ENCODE measurements at regions not wholly inside any gene's neighbourhood (a gene's known extent, or its start where the extent isn't known, plus 50 kb on each side); places are given as distances from the start of the nearest gene placed in this dataset.

DNA sequence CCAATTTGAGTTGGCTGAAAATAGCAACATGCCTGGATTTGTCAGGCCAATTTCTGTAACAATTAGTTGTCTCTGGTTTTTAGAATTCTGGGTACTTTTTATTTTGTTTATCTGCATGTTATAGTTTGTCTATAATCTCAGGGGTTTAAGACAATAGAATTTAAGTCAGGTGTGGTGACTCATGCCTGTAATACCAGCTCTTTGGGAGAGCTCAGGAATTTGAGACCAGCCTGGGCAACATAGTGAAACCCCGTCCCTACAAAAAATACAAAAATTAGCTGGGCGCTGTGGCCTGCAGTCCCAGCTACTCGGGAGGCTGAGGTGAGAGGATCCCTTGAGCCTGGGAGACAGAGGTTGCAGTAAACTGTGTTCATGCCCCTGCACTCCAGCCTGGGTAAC lies 114.4 kb upstream of the GLS start:
- ATAC-seq (ENCODE audit: low read depth in 2 of 2): no peak
- peaks cover 0 to 2% (median 0%) of the 10 kb centered on the region in 7 donors for H3K9me3 Mint-ChIP-seq
- peaks cover 0 to 7% (median 0%) of the 10 kb centered on the region in 3 donors for H3K27me3 Mint-ChIP-seq
- DNase-seq: no peak
- H3K36me3 Mint-ChIP-seq: no peaks in the 10 kb centered on the region
- H3K27ac Mint-ChIP-seq: no peak overlapping the region
- H3K4me3 Mint-ChIP-seq: no peak overlapping the region
- H3K4me1 Mint-ChIP-seq: peaks cover 0 to 6% (median 5%) of the 10 kb centered on the region in 3 donors

- Mint-ChIP-seq H3K4me1 (peaks cover 0 to 4% (median 2%) of the 10 kb centered on the region in 3 donors), H3K36me3 (no peaks in the 10 kb centered on the region), H3K9me3 (peaks cover 0 to 2% (median 0%) of the 10 kb centered on the region in 7 donors), H3K27me3 (peaks cover 0 to 4% (median 0%) of the 10 kb centered on the region in 3 donors), H3K4me3 (no peak overlapping the region), H3K27ac (peak overlapping the region in 1 of 6 donors; percentile 88)
- ATAC-seq (ENCODE audit: low read depth in 2 of 2) (no peak), DNase-seq (no peak)
Observed at GRCh38 chr2:190766595-190766994, 114.0 kb upstream of the GLS start.

DNA sequence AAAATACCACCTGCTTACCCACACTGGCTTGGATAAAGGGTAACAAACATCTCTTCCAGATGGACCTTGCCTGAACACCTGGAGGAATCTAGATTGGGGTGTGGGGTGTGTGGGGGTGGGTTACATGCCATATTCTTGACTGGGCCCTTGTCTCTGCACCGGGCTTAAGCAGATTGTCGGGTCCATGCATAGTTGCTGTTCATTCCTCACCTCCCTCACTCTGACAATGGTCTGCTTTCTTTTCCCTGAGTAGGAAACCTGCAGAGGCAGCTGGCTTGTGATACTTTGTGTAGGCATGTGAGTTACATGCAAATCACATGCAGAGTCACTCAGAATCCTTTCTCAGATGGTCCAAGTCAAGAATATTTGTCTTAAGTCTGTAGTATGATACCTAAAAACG lies 112.8 kb upstream of the GLS start:
- Mint-ChIP-seq H3K27ac (no peak overlapping the region), H3K4me3 (no peak overlapping the region), H3K36me3 (no peaks in the 10 kb centered on the region), H3K4me1 (no peaks in the 10 kb centered on the region), H3K9me3 (no peaks in the 10 kb centered on the region), H3K27me3 (no peaks in the 10 kb centered on the region)
- DNase-seq (no peak), ATAC-seq (ENCODE audit: low read depth in 2 of 2) (no peak)

GRCh38 chr2:190769258-190769657 lies 111.4 kb upstream of the GLS start:
- no peak overlapping the region for H3K27ac Mint-ChIP-seq
- H3K36me3 Mint-ChIP-seq: no peaks in the 10 kb centered on the region
- peaks cover 0 to 3% (median 0%) of the 10 kb centered on the region in 7 donors for H3K9me3 Mint-ChIP-seq
- no peaks in the 10 kb centered on the region for H3K4me1 Mint-ChIP-seq
- H3K27me3 Mint-ChIP-seq: no peaks in the 10 kb centered on the region
- no peak overlapping the region for H3K4me3 Mint-ChIP-seq
- ATAC-seq (ENCODE audit: low read depth in 2 of 2) (no peak), DNase-seq (no peak)

GRCh38 chr2:190771726-190772125 lies 108.9 kb upstream of the GLS start:
- Mint-ChIP-seq H3K27me3 (peaks cover 0 to 7% (median 2%) of the 10 kb centered on the region in 3 donors), H3K36me3 (peaks cover 0 to 6% of the 10 kb centered on the region in 2 donors), H3K9me3 (peaks cover 0 to 3% (median 0%) of the 10 kb centered on the region in 7 donors), H3K4me1 (no peaks in the 10 kb centered on the region), H3K4me3 (no peak overlapping the region), H3K27ac (no peak overlapping the region)
- no peak for DNase-seq
- ATAC-seq (ENCODE audit: low read depth in 2 of 2): no peak

DNA sequence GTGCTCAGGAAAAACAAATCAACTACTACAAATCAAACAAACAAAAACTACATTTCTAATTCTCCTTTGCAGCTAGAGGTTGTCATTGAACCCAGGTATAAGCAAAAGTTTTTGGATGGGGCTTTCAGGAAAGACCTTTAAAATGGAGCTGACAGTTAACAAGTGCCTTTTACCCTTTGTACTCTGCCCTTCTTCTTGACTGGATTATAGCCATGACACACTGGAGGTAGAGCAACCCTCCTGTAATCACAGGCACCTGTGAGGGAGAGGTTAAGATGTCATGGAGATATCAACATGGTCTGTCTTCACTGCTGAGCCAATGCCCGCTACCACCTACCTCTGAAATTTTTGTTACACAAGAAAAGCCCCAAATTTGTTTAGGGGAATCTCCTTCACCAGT lies 100.0 kb upstream of the GLS start:
- Mint-ChIP-seq H3K4me3 (no peak overlapping the region), H3K27ac (no peak overlapping the region), H3K27me3 (peaks cover 7 to 12% (median 12%) of the 10 kb centered on the region in 3 donors), H3K4me1 (no peaks in the 10 kb centered on the region), H3K36me3 (no peaks in the 10 kb centered on the region), H3K9me3 (peaks cover 0 to 5% (median 3%) of the 10 kb centered on the region in 7 donors)
- no peak for ATAC-seq (ENCODE audit: low read depth in 2 of 2)
- no peak for DNase-seq

DNA sequence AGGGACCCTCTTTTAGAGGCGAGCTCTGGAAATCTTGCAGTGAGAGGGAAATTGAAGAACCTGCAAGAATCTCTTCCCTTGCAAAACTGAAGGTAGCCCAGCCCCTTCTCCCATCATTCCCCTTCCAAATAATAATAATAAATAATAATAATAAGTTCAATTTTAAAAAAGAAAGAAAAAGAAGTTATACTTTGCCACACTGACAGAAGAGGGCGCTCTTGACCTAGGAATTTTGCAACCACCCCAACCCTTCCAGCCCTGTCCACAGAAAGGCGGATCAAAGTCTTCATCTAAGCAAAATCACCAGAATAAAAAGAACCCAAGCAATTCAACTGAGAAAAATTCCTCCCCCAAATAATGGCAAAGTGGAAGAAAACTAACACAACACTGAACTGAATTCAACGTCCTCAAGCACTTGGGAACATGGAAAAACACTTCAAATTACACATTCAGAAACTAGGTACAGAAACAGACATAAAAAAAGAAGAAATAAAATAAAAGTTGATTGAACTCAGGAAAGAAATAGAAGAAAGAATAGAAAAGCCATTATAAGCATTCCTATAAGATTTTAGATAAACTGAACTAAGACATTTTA lies 98.9 kb upstream of the GLS start:
- H3K4me1 Mint-ChIP-seq: no peaks in the 10 kb centered on the region

GRCh38 chr2:190782264-190782663 lies 98.4 kb upstream of the GLS start:
- ATAC-seq (ENCODE audit: low read depth in 2 of 2): no peak

More for the DNA sequence above, 98.9 kb upstream of the GLS start:
- H3K36me3 Mint-ChIP-seq: no peaks in the 10 kb centered on the region
- H3K9me3 Mint-ChIP-seq: peaks cover 0 to 5% (median 3%) of the 10 kb centered on the region in 7 donors
- H3K27ac Mint-ChIP-seq: no peak overlapping the region
- DNase-seq: peak; percentile 36
- H3K4me3 Mint-ChIP-seq: no peak overlapping the region
- H3K27me3 Mint-ChIP-seq: peaks cover 0 to 12% (median 11%) of the 10 kb centered on the region in 3 donors
- peak; percentile 35 to 55 for ATAC-seq (ENCODE audit: low read depth in 2 of 2)

DNA sequence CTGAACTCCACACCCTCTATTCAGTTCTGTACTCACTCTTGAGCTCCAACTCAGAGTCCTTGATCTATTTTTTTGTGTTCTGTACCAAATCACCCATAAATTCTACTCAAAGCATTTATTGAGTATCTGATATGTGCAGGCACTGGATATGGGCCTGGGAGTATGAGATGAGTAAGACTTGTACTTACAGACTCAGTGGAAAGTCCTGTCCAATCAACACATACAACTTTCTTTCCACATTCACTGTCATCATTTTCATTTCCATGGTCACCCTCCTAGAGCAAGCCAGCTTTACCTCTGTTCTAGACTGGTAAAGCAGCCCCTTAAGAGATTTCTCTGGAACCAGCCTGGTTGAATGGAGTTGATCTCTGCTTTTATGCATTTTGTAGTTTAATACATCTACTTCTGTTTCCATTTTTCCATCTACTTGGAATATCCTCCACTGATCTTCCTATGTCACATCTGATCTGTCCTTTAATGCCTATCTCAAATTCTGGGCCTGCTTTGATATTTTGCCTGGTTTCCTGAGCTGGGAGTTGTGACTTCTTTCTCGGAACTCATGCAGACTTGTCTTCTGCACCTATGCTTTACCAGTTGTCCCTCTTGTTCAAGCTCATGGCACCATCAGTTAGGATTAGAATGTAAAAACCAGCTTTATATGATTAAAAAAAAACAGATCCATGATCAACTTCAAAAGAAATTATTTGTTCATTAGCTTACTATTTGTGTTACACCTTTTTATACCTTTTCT lies 96.9 kb upstream of the GLS start:
- H3K27me3 Mint-ChIP-seq: peaks cover 0 to 12% (median 7%) of the 10 kb centered on the region in 3 donors
- DNase-seq (no peak), ATAC-seq (ENCODE audit: low read depth in 2 of 2) (no peak)
- H3K4me3 Mint-ChIP-seq: no peak overlapping the region
- H3K9me3 Mint-ChIP-seq: peaks cover 0 to 5% (median 3%) of the 10 kb centered on the region in 7 donors
- H3K4me1 Mint-ChIP-seq: no peaks in the 10 kb centered on the region
- no peak overlapping the region for H3K27ac Mint-ChIP-seq
- H3K36me3 Mint-ChIP-seq: no peaks in the 10 kb centered on the region

More at GRCh38 chr2:190782264-190782663, 98.4 kb upstream of the GLS start:
- peaks cover 0 to 5% (median 3%) of the 10 kb centered on the region in 7 donors for H3K9me3 Mint-ChIP-seq
- peak overlapping the region in 1 of 8 donors; percentile 34 for H3K4me3 Mint-ChIP-seq
- H3K4me1 Mint-ChIP-seq: no peaks in the 10 kb centered on the region
- H3K27me3 Mint-ChIP-seq: peaks cover 0 to 12% (median 7%) of the 10 kb centered on the region in 3 donors
- peak overlapping the region in 2 of 6 donors; percentile 80 to 94 for H3K27ac Mint-ChIP-seq
- H3K36me3 Mint-ChIP-seq: no peaks in the 10 kb centered on the region
- DNase-seq: no peak

DNA sequence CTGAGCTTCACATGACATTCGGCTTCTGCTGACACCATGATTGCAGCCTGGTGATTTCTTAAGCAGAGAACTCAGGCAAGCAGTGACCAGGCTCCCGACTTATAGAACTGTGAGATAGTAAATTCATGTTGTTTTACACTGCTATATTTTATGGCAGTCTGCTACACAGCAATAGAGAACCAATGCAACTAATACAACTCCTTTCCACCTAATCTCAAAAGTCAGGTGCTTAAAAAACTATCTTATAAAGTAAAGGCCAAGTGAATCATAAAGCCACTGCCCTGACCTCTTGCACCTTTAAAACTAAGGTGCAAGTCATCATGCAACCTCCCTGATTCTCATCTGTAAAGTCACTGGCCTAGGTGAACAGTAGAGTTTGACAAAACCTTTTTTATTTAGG lies 95.3 kb upstream of the GLS start:
- H3K4me3 Mint-ChIP-seq: no peak overlapping the region
- DNase-seq: no peak
- no peak for ATAC-seq (ENCODE audit: low read depth in 2 of 2)
- peaks cover 0 to 5% (median 3%) of the 10 kb centered on the region in 7 donors for H3K9me3 Mint-ChIP-seq
- H3K27me3 Mint-ChIP-seq: peaks cover 0 to 6% (median 0%) of the 10 kb centered on the region in 3 donors
- no peaks in the 10 kb centered on the region for H3K36me3 Mint-ChIP-seq
- no peak overlapping the region for H3K27ac Mint-ChIP-seq
- H3K4me1 Mint-ChIP-seq: no peaks in the 10 kb centered on the region

DNA sequence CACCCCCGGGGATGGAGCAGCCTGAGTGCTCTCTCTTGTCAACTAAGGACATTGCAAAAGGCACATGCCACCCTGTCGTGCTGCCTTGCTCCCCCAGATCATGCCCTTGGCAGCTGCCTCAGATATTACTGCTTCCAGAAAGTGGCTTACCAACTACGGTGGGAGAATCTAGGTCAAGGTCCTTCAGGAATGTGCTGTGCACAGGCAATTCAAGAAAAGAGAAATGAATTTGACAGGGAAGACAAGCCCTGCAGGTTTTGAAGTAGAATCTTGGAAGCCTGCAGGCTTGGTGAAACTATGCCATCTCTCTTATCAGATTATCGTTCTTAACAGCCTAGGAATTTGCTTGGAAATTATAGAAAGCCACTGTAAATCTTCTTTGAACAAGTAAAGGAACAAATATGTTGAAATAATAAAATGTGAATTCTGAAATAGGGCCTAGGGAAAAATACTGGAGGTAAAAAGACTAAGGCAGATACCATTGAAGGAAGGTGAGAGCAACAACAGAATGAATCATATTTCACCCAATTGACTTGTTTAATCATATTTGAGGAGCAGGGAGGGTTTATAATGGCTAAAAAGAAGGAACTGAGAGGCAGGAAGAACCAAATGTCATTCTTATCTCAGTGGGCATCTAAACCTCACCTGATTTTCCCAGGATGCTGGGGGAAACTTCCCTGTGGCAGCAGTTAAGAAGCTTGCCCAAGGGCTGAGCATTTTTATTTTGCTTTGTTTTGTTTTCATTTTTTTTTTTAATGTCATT lies 94.0 kb upstream of the GLS start:
- no peak overlapping the region for H3K27ac Mint-ChIP-seq
- ATAC-seq (ENCODE audit: low read depth in 2 of 2) (no peak), DNase-seq (no peak)
- no peaks in the 10 kb centered on the region for H3K4me1 Mint-ChIP-seq
- H3K36me3 Mint-ChIP-seq: no peaks in the 10 kb centered on the region
- peaks cover 0 to 5% (median 3%) of the 10 kb centered on the region in 7 donors for H3K9me3 Mint-ChIP-seq
- H3K4me3 Mint-ChIP-seq: no peak overlapping the region
- H3K27me3 Mint-ChIP-seq: peaks cover 0 to 6% (median 3%) of the 10 kb centered on the region in 3 donors

- no peak for ATAC-seq (ENCODE audit: low read depth in 2 of 2)
- Mint-ChIP-seq H3K36me3 (no peaks in the 10 kb centered on the region), H3K9me3 (peaks cover 0 to 4% (median 0%) of the 10 kb centered on the region in 7 donors), H3K4me1 (no peaks in the 10 kb centered on the region), H3K4me3 (no peak overlapping the region), H3K27ac (no peak overlapping the region), H3K27me3 (peaks cover 0 to 7% (median 6%) of the 10 kb centered on the region in 3 donors)
- no peak for DNase-seq
Observed at GRCh38 chr2:190787743-190788235, 92.8 kb upstream of the GLS start.
